Panc1 (cell line): ENCODE measurements at regions not wholly inside any gene's neighbourhood (a gene's known extent, or its start where the extent isn't known, plus 50 kb on each side); places are given as distances from the start of the nearest gene placed in this dataset.

Experiments used
- ATAC-seq: fragments of 200-7000 bp; cut with Tn5 transposase; 2 replicates; pipeline ENCODE4 v1.9.1; 2020; ENCODE audit warnings: mild to moderate bottlenecking, moderate library complexity
- BruUV-seq: library from RNA; stranded (reverse); fragments of 400-500 nt; replicated peaks from 2 replicates; lab custom pipeline; 2021; lab: Mats Ljungman, UMichigan
- CTCF ChIA-PET: fragments of 300-600 bp; sonication (Branson Sonifier 250); formaldehyde crosslinking; loops from one replicate; lab custom pipeline; 2022; ENCODE audit warnings: antibody characterized with exemption; lab: Charles Lee
- POLR2A ChIA-PET: fragments of 300-600 bp; sonication (Branson Sonifier 250); formaldehyde crosslinking; loops from one replicate; lab custom pipeline; 2022; ENCODE audit warnings: antibody characterized with exemption; lab: Charles Lee
- DNase-seq: peaks from one replicate; pipeline ENCODE4 v3.0.0-alpha.2; 2010; ENCODE audit warnings: low read depth, low spot score
- H3K27ac ChIP-seq: 2 replicates; pipeline ENCODE4 v1.5.1; 2011; ENCODE audit warnings: mild to moderate bottlenecking, low read length, inconsistent platforms
- H3K27me3 ChIP-seq: fragments of 200-500 bp; sonication (Bioruptor generic); 2 replicates; pipeline ENCODE4 v1.6.0; 2014; ENCODE audit warnings: low read length, inconsistent platforms; ENCODE audit not compliant: control insufficient read depth, insufficient read depth
- H3K36me3 ChIP-seq: fragments of 200-500 bp; sonication (Bioruptor generic); 2 replicates; pipeline ENCODE4 v1.5.1; 2014; ENCODE audit warnings: inconsistent platforms, mild to moderate bottlenecking, low read length, moderate library complexity; ENCODE audit not compliant: control insufficient read depth, insufficient read depth
- H3K4me1 ChIP-seq: 2 replicates; pipeline ENCODE4 v1.5.1; 2011; ENCODE audit warnings: inconsistent platforms, mild to moderate bottlenecking, low read length, moderate library complexity; ENCODE audit not compliant: control insufficient read depth, insufficient read depth
- H3K4me3 ChIP-seq, 2 experiments: 2 replicates each; pipeline ENCODE4 v1.5.1; 2011 to 2012; ENCODE audit warnings: low read depth in 2 of 2, low read length in 2 of 2, mild to moderate bottlenecking in 2 of 2, inconsistent platforms in 1 of 2, moderate library complexity in 1 of 2
- H3K9me3 ChIP-seq: fragments of 200-500 bp; sonication (Bioruptor generic); 2 replicates; pipeline ENCODE4 v1.5.1; 2014; ENCODE audit warnings: low read depth, mild to moderate bottlenecking, inconsistent platforms, low read length, moderate library complexity; ENCODE audit not compliant: control insufficient read depth, insufficient read depth
- POLR2AphosphoS5 ChIP-seq: IDR thresholded peaks from 2 replicates; pipeline ENCODE4 v1.6.1; 2012; ENCODE audit warnings: mild to moderate bottlenecking, low read depth, low read length, moderate library complexity
- REST ChIP-seq, 2 experiments: IDR thresholded peaks; 2 replicates each; pipeline ENCODE4 v1.6.1; 2011 to 2012; ENCODE audit warnings: low read depth in 2 of 2, control low read depth in 1 of 2, low read length in 1 of 2, mild to moderate bottlenecking in 1 of 2, moderate library complexity in 1 of 2; ENCODE audit not compliant: insufficient read depth in 1 of 2
- SIN3A ChIP-seq: IDR thresholded peaks from 2 replicates; pipeline ENCODE4 v1.6.1; 2012; ENCODE audit warnings: low read depth, mild to moderate bottlenecking, low read length, moderate library complexity, borderline replicate concordance; ENCODE audit not compliant: insufficient read depth
- TCF7L2 ChIP-seq: IDR thresholded peaks from 2 replicates; pipeline ENCODE4 v1.6.1; 2011; ENCODE audit warnings: mild to moderate bottlenecking, low read depth, low read length, inconsistent platforms
- in situ Hi-C: cut with HindIII; loops from 2 replicates; pipeline ENCODE4 v1.10.0; 2016; ENCODE audit warnings: low sequenced_read_pairs, low pct_unique_long_range_greater_than_20kb
- intact Hi-C: fragments of 100-400 bp; cut with micrococcal nuclease; formaldehyde crosslinking; loops from one replicate; pipeline ENCODE4 v1.10.0; 2022; ENCODE audit not compliant: unreplicated experiment
- TF ChIP-seq, protein P1 (sequence below): fragments of 450-650 bp; IDR thresholded peaks from 2 replicates; pipeline ENCODE4 v1.5.1; 2017; ENCODE audit warnings: mild to moderate bottlenecking

DNA sequence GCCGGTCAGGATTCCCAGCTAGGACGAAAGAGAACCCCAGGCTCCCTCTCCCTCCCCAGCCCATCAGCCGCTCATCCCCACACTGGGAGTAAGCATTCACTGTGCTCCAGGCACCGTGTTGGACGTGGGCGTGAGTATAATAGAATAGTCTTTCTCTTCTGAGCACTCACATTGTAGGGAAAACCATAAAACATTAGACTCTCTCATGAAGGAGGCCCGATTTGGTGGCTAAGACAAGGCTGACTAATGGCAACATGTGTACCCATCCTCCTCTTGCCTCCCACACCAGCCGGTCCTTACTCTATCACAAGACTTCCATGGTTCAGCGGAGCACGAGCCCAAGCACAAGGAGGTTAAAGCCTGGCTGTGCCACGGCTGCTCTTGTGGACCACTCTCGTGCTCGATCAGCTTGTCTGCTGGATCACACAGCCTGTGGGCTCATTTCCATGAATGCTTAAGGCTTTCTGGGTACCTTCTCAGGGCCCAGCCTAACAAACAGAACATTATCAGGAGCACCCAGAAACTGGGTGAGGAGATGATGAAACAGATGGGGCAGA, 540.9 kb upstream of the RAB6C start:
- no TSS peak for BruUV-seq
- DNase-seq (no peak), ATAC-seq (no peak)
- TF ChIP-seq REST (IDR thresholded peaks at IDR 0.05; ENCODE audit: insufficient read depth in 1 of 2, low read depth in 2 of 2, low read length in 1 of 2) (no peak), POLR2AphosphoS5 (no peak), TCF7L2 (no peak), SIN3A (no peak)
- TF ChIP-seq, protein P1, sequence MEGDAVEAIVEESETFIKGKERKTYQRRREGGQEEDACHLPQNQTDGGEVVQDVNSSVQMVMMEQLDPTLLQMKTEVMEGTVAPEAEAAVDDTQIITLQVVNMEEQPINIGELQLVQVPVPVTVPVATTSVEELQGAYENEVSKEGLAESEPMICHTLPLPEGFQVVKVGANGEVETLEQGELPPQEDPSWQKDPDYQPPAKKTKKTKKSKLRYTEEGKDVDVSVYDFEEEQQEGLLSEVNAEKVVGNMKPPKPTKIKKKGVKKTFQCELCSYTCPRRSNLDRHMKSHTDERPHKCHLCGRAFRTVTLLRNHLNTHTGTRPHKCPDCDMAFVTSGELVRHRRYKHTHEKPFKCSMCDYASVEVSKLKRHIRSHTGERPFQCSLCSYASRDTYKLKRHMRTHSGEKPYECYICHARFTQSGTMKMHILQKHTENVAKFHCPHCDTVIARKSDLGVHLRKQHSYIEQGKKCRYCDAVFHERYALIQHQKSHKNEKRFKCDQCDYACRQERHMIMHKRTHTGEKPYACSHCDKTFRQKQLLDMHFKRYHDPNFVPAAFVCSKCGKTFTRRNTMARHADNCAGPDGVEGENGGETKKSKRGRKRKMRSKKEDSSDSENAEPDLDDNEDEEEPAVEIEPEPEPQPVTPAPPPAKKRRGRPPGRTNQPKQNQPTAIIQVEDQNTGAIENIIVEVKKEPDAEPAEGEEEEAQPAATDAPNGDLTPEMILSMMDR = no peak
- ChIA-PET POLR2A (no interaction called here), CTCF (no interaction called here)
- in situ Hi-C loops = no loop called here
- Histone ChIP-seq H3K36me3 (no peaks in the 10 kb centered on the region), H3K27me3 (no peaks in the 10 kb centered on the region; the same call in 1 of the 2 replicates), H3K27ac (no peak overlapping the region), H3K9me3 (no peaks in the 10 kb centered on the region), H3K4me1 (no peaks in the 10 kb centered on the region), H3K4me3 (no peak overlapping the region)
- intact Hi-C loops = no loop called here

DNA sequence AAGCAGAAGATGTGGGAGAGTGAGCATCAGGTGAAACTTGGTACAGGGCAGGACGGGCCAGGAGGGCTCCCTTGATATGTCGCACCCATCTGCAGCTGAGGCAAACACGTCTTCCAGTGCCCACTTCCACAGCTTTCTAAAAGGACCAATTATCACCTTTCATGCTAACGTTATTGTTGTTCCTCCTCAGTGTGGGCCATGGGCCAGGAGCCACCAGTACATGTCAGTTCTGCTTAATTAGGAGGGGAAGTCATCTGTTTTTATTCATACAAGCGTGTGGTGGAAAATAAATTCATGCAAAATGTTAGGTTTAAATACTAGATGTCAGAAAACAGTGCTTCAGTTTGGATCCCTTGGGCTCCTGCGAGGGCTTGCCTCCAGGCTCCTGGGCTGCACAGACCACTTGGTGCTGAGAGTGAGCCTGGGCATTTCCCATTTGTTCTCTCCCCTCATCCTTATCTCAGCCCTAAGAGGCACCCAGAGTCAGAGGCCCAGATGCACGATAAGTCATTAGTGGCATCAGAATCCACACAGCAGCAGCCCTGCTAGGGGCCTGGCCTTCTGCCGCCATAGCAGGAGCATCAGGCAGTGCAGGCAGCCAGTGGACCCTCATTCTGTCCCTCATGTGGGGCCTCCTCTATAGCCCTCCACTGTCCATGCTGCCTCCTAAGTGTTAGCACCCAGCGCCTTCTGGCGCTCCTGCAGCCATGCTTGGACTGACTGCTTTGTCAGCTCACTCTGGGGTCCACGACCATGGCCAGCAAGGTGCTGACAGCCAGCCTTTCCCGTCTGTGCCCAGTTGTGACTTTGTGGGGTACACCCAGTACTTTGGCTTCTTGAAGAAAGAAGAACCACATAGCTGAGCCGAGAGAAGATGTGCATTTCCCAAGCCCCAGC, 539.8 kb upstream of the RAB6C start:
- BruUV-seq = no TSS peak
- ATAC-seq (no peak), DNase-seq (no peak)
- TF ChIP-seq TCF7L2 = no peak
- TF ChIP-seq REST (IDR thresholded peaks at IDR 0.05; ENCODE audit: insufficient read depth in 1 of 2, low read depth in 2 of 2, low read length in 1 of 2) = no peak
- TF ChIP-seq POLR2AphosphoS5 = no peak
- TF ChIP-seq, protein P1 = no peak
- no peak for TF ChIP-seq SIN3A
- H3K4me1 ChIP-seq = no peaks in the 10 kb centered on the region
- CTCF ChIA-PET = no interaction called here
- POLR2A ChIA-PET = no interaction called here
- in situ Hi-C loops = no loop called here
- intact Hi-C loops = no loop called here
- no peak overlapping the region for H3K4me3 ChIP-seq
- no peaks in the 10 kb centered on the region for H3K36me3 ChIP-seq
- H3K27ac ChIP-seq = no peak overlapping the region
- no peaks in the 10 kb centered on the region for H3K9me3 ChIP-seq
- no peaks in the 10 kb centered on the region; the same call in 1 of the 2 replicates for H3K27me3 ChIP-seq
